ENCODE measurements at regions not wholly inside any gene's neighbourhood (a gene's known extent, or its start where the extent isn't known, plus 50 kb on each side); places are given as distances from the start of the nearest gene placed in this dataset.

GRCh38 chr6:105821027-105821426 lies 265.1 kb upstream of the PRDM1 start:
- DNase-seq (ENCODE audit: low spot score), result no peak
- ChIA-PET POLR2A (ENCODE audit: low non-redundant PET) (no interaction called here), CTCF (no interaction called here)
- no peak overlapping the region for H3K27ac ChIP-seq
- TF ChIP-seq CTCF (conservative IDR thresholded peaks at IDR 0.05; ENCODE audit: low read depth), result no peak

- TF ChIP-seq CTCF (conservative IDR thresholded peaks at IDR 0.05; ENCODE audit: low read depth), result no peak
- ChIA-PET CTCF (interaction anchor here (0.7 kb wide), 1 partner anchor 313 kb away, joined by 3 read pairs; no protein-coding TSS in a partner anchor), POLR2A (ENCODE audit: low non-redundant PET) (no interaction called here)
- no peak overlapping the region for H3K27ac ChIP-seq
- DNase-seq (ENCODE audit: low spot score), result no peak
Measured at GRCh38 chr6:105819745-105820144, 266.4 kb upstream of the PRDM1 start.

GRCh38 chr6:105818505-105818904 lies 267.6 kb upstream of the PRDM1 start:
- H3K27ac ChIP-seq, result no peak overlapping the region
- TF ChIP-seq CTCF (conservative IDR thresholded peaks at IDR 0.05; ENCODE audit: low read depth), result no peak
- DNase-seq (ENCODE audit: low spot score), result no peak
- ChIA-PET CTCF (no interaction called here), POLR2A (ENCODE audit: low non-redundant PET) (no interaction called here)

GRCh38 chr6:105817961-105818360 lies 268.2 kb upstream of the PRDM1 start:
- POLR2A ChIA-PET (ENCODE audit: low non-redundant PET), result no interaction called here
- DNase-seq (ENCODE audit: low spot score), result no peak
- no peak for TF ChIP-seq CTCF (conservative IDR thresholded peaks at IDR 0.05; ENCODE audit: low read depth)
- CTCF ChIA-PET, result no interaction called here
- no peak overlapping the region for H3K27ac ChIP-seq

GRCh38 chr6:105817370-105817769 lies 268.8 kb upstream of the PRDM1 start:
- ChIA-PET CTCF (interaction anchor here (0.7 kb wide), 1 partner anchor 1600 kb away, joined by 3 read pairs; no protein-coding TSS in a partner anchor), POLR2A (ENCODE audit: low non-redundant PET) (no interaction called here)
- H3K27ac ChIP-seq, result no peak overlapping the region
- no peak for DNase-seq (ENCODE audit: low spot score)
- TF ChIP-seq CTCF (conservative IDR thresholded peaks at IDR 0.05; ENCODE audit: low read depth), result no peak

GRCh38 chr6:105816847-105817246 lies 269.3 kb upstream of the PRDM1 start:
- POLR2A ChIA-PET (ENCODE audit: low non-redundant PET), result no interaction called here
- no peak for TF ChIP-seq CTCF (conservative IDR thresholded peaks at IDR 0.05; ENCODE audit: low read depth)
- no peak overlapping the region for H3K27ac ChIP-seq
- CTCF ChIA-PET, result interaction anchor here (0.7 kb wide), 1 partner anchor 1601 kb away, joined by 3 read pairs; no protein-coding TSS in a partner anchor
- DNase-seq (ENCODE audit: low spot score), result no peak
